ENCODE measurements at regions not wholly inside any gene's neighbourhood (a gene's known extent, or its start where the extent isn't known, plus 50 kb on each side); places are given as distances from the start of the nearest gene placed in this dataset.
"Not testable (repeated sequence)": the region's sequence is repeated elsewhere in the genome, so short reads cannot be mapped to it uniquely, and the experiment has no call there.

- H3K4me1 ChIP-seq (ENCODE audit: control insufficient read depth, insufficient read depth, low read length), result peaks cover 19% of the 10 kb centered on the region
- no peak overlapping the region for H3K27ac ChIP-seq (ENCODE audit: low read depth, low read length)
- peaks cover 4% of the 10 kb centered on the region for H3K36me3 ChIP-seq (ENCODE audit: control insufficient read depth, insufficient read depth, low read length)
- 66% methylated on average over 2 of the region's 3 CpGs for WGBS (ENCODE audit: insufficient coverage)
- H3K4me3 ChIP-seq (ENCODE audit: low read depth, low read length), result no peak overlapping the region
- no peak for DNase-seq (ENCODE audit: low read depth in 4 of 6, low spot score in 6 of 6)
- no peaks in the 10 kb centered on the region for H3K27me3 ChIP-seq (ENCODE audit: control insufficient read depth, insufficient read depth, low read length)
- no peaks in the 10 kb centered on the region for H3K9me3 ChIP-seq (ENCODE audit: control insufficient read depth, insufficient read depth, low read length)
Observed at GRCh38 chr2:236366397-236366796, 102.2 kb upstream of the ASB18 start.

GRCh38 chr2:236367506-236368289 lies 103.5 kb upstream of the ASB18 start:
- no peaks in the 10 kb centered on the region for H3K9me3 ChIP-seq (ENCODE audit: control insufficient read depth, insufficient read depth, low read length)
- H3K4me1 ChIP-seq (ENCODE audit: control insufficient read depth, insufficient read depth, low read length), result peaks cover 19% of the 10 kb centered on the region
- H3K36me3 ChIP-seq (ENCODE audit: control insufficient read depth, insufficient read depth, low read length), result peaks cover 4% of the 10 kb centered on the region
- H3K27me3 ChIP-seq (ENCODE audit: control insufficient read depth, insufficient read depth, low read length), result no peaks in the 10 kb centered on the region
- no peak overlapping the region for H3K27ac ChIP-seq (ENCODE audit: low read depth, low read length)
- DNase-seq (ENCODE audit: low read depth in 4 of 6, low spot score in 6 of 6), result no peak
- WGBS (ENCODE audit: insufficient coverage), result 78% methylated on average over 12 of the region's 16 CpGs
- H3K4me3 ChIP-seq (ENCODE audit: low read depth, low read length), result no peak overlapping the region

GRCh38 chr2:236369661-236370062 lies 105.5 kb upstream of the ASB18 start:
- peaks cover 19% of the 10 kb centered on the region for H3K4me1 ChIP-seq (ENCODE audit: control insufficient read depth, insufficient read depth, low read length)
- H3K27ac ChIP-seq (ENCODE audit: low read depth, low read length), result no peak overlapping the region
- no peaks in the 10 kb centered on the region for H3K9me3 ChIP-seq (ENCODE audit: control insufficient read depth, insufficient read depth, low read length)
- H3K27me3 ChIP-seq (ENCODE audit: control insufficient read depth, insufficient read depth, low read length), result no peaks in the 10 kb centered on the region
- DNase-seq (ENCODE audit: low read depth in 4 of 6, low spot score in 6 of 6), result peak in 4 of 6 donors; percentile 26 to 65 (median 48)
- H3K4me3 ChIP-seq (ENCODE audit: low read depth, low read length), result no peak overlapping the region
- 28% methylated on average over 11 of the region's 14 CpGs for WGBS (ENCODE audit: insufficient coverage)
- H3K36me3 ChIP-seq (ENCODE audit: control insufficient read depth, insufficient read depth, low read length), result peaks cover 4% of the 10 kb centered on the region

GRCh38 chr2:236370847-236371409 lies 106.7 kb upstream of the ASB18 start:
- no peaks in the 10 kb centered on the region for H3K36me3 ChIP-seq (ENCODE audit: control insufficient read depth, insufficient read depth, low read length)
- H3K4me1 ChIP-seq (ENCODE audit: control insufficient read depth, insufficient read depth, low read length), result peaks cover 18% of the 10 kb centered on the region
- no peak overlapping the region for H3K27ac ChIP-seq (ENCODE audit: low read depth, low read length)
- H3K27me3 ChIP-seq (ENCODE audit: control insufficient read depth, insufficient read depth, low read length), result no peaks in the 10 kb centered on the region
- no peaks in the 10 kb centered on the region for H3K9me3 ChIP-seq (ENCODE audit: control insufficient read depth, insufficient read depth, low read length)
- peak in 1 of 6 donors; percentile 54 for DNase-seq (ENCODE audit: low read depth in 4 of 6, low spot score in 6 of 6)
- 50% methylated on average over 9 of the region's 10 CpGs for WGBS (ENCODE audit: insufficient coverage)
- no peak overlapping the region for H3K4me3 ChIP-seq (ENCODE audit: low read depth, low read length)

- Histone ChIP-seq H3K4me3 (ENCODE audit: low read depth, low read length) (no peak overlapping the region), H3K4me1 (ENCODE audit: control insufficient read depth, insufficient read depth, low read length) (peaks cover 3% of the 10 kb centered on the region), H3K27ac (ENCODE audit: low read depth, low read length) (no peak overlapping the region), H3K9me3 (ENCODE audit: control insufficient read depth, insufficient read depth, low read length) (no peaks in the 10 kb centered on the region), H3K27me3 (ENCODE audit: control insufficient read depth, insufficient read depth, low read length) (no peaks in the 10 kb centered on the region), H3K36me3 (ENCODE audit: control insufficient read depth, insufficient read depth, low read length) (peaks cover 2% of the 10 kb centered on the region)
- no peak for DNase-seq (ENCODE audit: low read depth in 4 of 6, low spot score in 6 of 6)
- WGBS (ENCODE audit: insufficient coverage), result no CpG with 5 or more reads among the region's 5 CpGs
Observed at GRCh38 chr2:236375973-236376476, 111.8 kb upstream of the ASB18 start.

GRCh38 chr2:236376566-236377244 lies 112.5 kb upstream of the ASB18 start:
- Histone ChIP-seq H3K9me3 (ENCODE audit: control insufficient read depth, insufficient read depth, low read length) (peaks cover under 1% of the 10 kb centered on the region), H3K4me1 (ENCODE audit: control insufficient read depth, insufficient read depth, low read length) (no peaks in the 10 kb centered on the region), H3K4me3 (ENCODE audit: low read depth, low read length) (no peak overlapping the region), H3K36me3 (ENCODE audit: control insufficient read depth, insufficient read depth, low read length) (peaks cover 2% of the 10 kb centered on the region), H3K27ac (ENCODE audit: low read depth, low read length) (no peak overlapping the region), H3K27me3 (ENCODE audit: control insufficient read depth, insufficient read depth, low read length) (no peaks in the 10 kb centered on the region)
- 80% methylated on average over 3 of the region's 7 CpGs for WGBS (ENCODE audit: insufficient coverage)
- DNase-seq (ENCODE audit: low read depth in 4 of 6, low spot score in 6 of 6), result no peak

- Histone ChIP-seq H3K4me1 (ENCODE audit: control insufficient read depth, insufficient read depth, low read length) (no peaks in the 10 kb centered on the region), H3K4me3 (ENCODE audit: low read depth, low read length) (no peak overlapping the region), H3K27me3 (ENCODE audit: control insufficient read depth, insufficient read depth, low read length) (no peaks in the 10 kb centered on the region), H3K36me3 (ENCODE audit: control insufficient read depth, insufficient read depth, low read length) (peaks cover 2% of the 10 kb centered on the region), H3K27ac (ENCODE audit: low read depth, low read length) (no peak overlapping the region), H3K9me3 (ENCODE audit: control insufficient read depth, insufficient read depth, low read length) (peaks cover 2% of the 10 kb centered on the region)
- WGBS (ENCODE audit: insufficient coverage), result 91% methylated on average over 12 of the region's 16 CpGs
- no peak for DNase-seq (ENCODE audit: low read depth in 4 of 6, low spot score in 6 of 6)
Observed at GRCh38 chr2:236380051-236380612, 115.9 kb upstream of the ASB18 start.

GRCh38 chr2:236381253-236381652 lies 117.0 kb upstream of the ASB18 start:
- H3K9me3 ChIP-seq (ENCODE audit: control insufficient read depth, insufficient read depth, low read length); H3K27me3 ChIP-seq (ENCODE audit: control insufficient read depth, insufficient read depth, low read length); H3K4me1 ChIP-seq (ENCODE audit: control insufficient read depth, insufficient read depth, low read length); H3K36me3 ChIP-seq (ENCODE audit: control insufficient read depth, insufficient read depth, low read length); DNase-seq (ENCODE audit: low read depth in 4 of 6, low spot score in 6 of 6); H3K4me3 ChIP-seq (ENCODE audit: low read depth, low read length); H3K27ac ChIP-seq (ENCODE audit: low read depth, low read length): not testable (repeated sequence)
- 100% methylated on average over 1 of the region's 6 CpGs for WGBS (ENCODE audit: insufficient coverage)

- H3K9me3 ChIP-seq (ENCODE audit: control insufficient read depth, insufficient read depth, low read length); H3K4me3 ChIP-seq (ENCODE audit: low read depth, low read length); H3K27ac ChIP-seq (ENCODE audit: low read depth, low read length); H3K4me1 ChIP-seq (ENCODE audit: control insufficient read depth, insufficient read depth, low read length); H3K36me3 ChIP-seq (ENCODE audit: control insufficient read depth, insufficient read depth, low read length); DNase-seq (ENCODE audit: low read depth in 4 of 6, low spot score in 6 of 6); H3K27me3 ChIP-seq (ENCODE audit: control insufficient read depth, insufficient read depth, low read length): not testable (repeated sequence)
- WGBS (ENCODE audit: insufficient coverage), result 93% methylated on average over 17 of the region's 30 CpGs
Observed at GRCh38 chr2:236389284-236390216, 125.3 kb upstream of the ASB18 start.
